Activated CD8-positive, alpha-beta memory T cell treated with anti-CD3 and anti-CD28 coated beads, Interleukin-2, amount 50 U/mL, for 48 hours (primary cell): ENCODE measurements at regions not wholly inside any gene's neighbourhood (a gene's known extent, or its start where the extent isn't known, plus 50 kb on each side); places are given as distances from the start of the nearest gene placed in this dataset.
"Not testable (repeated sequence)": the region's sequence is repeated elsewhere in the genome, so short reads cannot be mapped to it uniquely, and the experiment has no call there.

ENCODE experiments used
- DNase-seq: peaks from one replicate; pipeline ENCODE4 v3.0.0-alpha.2; 2020

GRCh38 chr15:98330692-98331435, 317.5 kb upstream of the IGF1R start:
- no peak for DNase-seq

GRCh38 chr15:98331676-98332075, 316.7 kb upstream of the IGF1R start:
- DNase-seq, result no peak

GRCh38 chr15:98333251-98333650, 315.1 kb upstream of the IGF1R start:
- DNase-seq, result no peak

- DNase-seq, result no peak
Observed at GRCh38 chr15:98342911-98343310, 305.4 kb upstream of the IGF1R start.

GRCh38 chr15:98344591-98344990, 303.7 kb upstream of the IGF1R start:
- no peak for DNase-seq

- DNase-seq, result no peak
Observed at GRCh38 chr15:98347001-98347400, 301.3 kb upstream of the IGF1R start.

GRCh38 chr15:98347866-98348265, 300.5 kb upstream of the IGF1R start:
- DNase-seq, result no peak

- no peak for DNase-seq
Observed at GRCh38 chr15:98350276-98350675, 298.1 kb upstream of the IGF1R start.

GRCh38 chr15:98358274-98358673, 290.1 kb upstream of the IGF1R start:
- not testable (repeated sequence) for DNase-seq

- no peak for DNase-seq
Observed at GRCh38 chr15:98358971-98359370, 289.4 kb upstream of the IGF1R start.

- no peak for DNase-seq
Observed at GRCh38 chr15:98363416-98363815, 284.9 kb upstream of the IGF1R start.

GRCh38 chr15:98363955-98364354, 284.4 kb upstream of the IGF1R start:
- no peak for DNase-seq

GRCh38 chr15:98369081-98369716, 279.1 kb upstream of the IGF1R start:
- DNase-seq, result no peak

- DNase-seq, result no peak
Observed at GRCh38 chr15:98375513-98376340, 272.6 kb upstream of the IGF1R start.

GRCh38 chr15:98380721-98381120, 267.6 kb upstream of the IGF1R start:
- DNase-seq, result no peak

GRCh38 chr15:98381446-98381845, 266.9 kb upstream of the IGF1R start:
- DNase-seq, result no peak

GRCh38 chr15:98382139-98382538, 266.2 kb upstream of the IGF1R start:
- DNase-seq, result no peak

- no peak for DNase-seq
Observed at GRCh38 chr15:98383571-98383970, 264.8 kb upstream of the IGF1R start.

GRCh38 chr15:98384328-98385029, 263.9 kb upstream of the IGF1R start:
- DNase-seq, result no peak

- no peak for DNase-seq
Observed at GRCh38 chr15:98385752-98386381, 262.5 kb upstream of the IGF1R start.

- no peak for DNase-seq
Observed at GRCh38 chr15:98386561-98386960, 261.8 kb upstream of the IGF1R start.

GRCh38 chr15:98387866-98388265, 260.5 kb upstream of the IGF1R start:
- DNase-seq, result no peak
